Esophagus squamous epithelium (tissue), 4 donors: ENCODE measurements at regions not wholly inside any gene's neighbourhood (a gene's known extent, or its start where the extent isn't known, plus 50 kb on each side); places are given as distances from the start of the nearest gene placed in this dataset.

Source experiments
- POLR2A ChIP-seq, 4 donors: fragments of 450-650 bp; IDR thresholded peaks; one replicate each; pipeline ENCODE4 v1.6.1; 2017; ENCODE audit warnings: antibody characterized with exemption in 4 of 4, mild to moderate bottlenecking in 4 of 4, moderate library complexity in 3 of 4
- TF ChIP-seq, protein P1 (sequence below), 6 experiments: fragments of 450-650 bp in 4 of 6; fragments of 200-600 bp in 2 of 6; sonication (generic) in 2 of 6; IDR thresholded peaks; one replicate each; pipeline ENCODE4 v1.5.1; 2016 to 2019; ENCODE audit warnings: antibody characterized with exemption in 6 of 6, mild to moderate bottlenecking in 4 of 6, moderate library complexity in 4 of 6

DNA sequence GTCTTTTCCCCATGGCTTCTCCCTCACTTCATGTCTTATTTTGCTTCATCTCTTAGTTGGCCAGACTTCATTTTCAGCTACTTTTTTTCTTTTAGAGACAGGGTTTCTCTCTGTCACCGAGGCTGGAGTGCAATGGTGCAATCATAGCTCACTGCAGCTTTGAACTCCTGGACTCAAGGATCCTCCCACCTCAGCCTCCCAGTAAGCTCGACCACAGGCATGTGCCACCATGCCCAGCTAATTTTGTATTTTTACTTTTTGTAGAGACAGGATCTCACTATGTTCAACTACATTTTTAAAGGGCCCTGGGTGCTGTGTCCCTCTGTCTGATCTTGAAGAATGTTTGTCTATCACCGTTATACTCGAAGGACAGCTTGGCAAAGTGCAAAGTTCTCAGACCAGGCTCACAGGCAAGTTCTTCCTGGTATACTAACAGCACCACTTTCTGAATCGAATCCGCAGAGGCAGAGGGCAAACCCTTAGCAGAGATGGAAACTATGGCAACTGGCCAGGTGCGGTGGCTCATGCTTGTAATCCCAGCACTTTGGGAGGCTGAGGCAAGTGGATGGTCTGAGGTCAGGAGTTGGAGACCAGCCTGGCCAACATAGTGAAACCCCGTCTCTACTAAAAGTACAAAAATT is 60.9 kb downstream of the SOWAHC start:
- no peak for TF ChIP-seq POLR2A (IDR thresholded peaks at IDR 0.05)
- TF ChIP-seq, protein P1, sequence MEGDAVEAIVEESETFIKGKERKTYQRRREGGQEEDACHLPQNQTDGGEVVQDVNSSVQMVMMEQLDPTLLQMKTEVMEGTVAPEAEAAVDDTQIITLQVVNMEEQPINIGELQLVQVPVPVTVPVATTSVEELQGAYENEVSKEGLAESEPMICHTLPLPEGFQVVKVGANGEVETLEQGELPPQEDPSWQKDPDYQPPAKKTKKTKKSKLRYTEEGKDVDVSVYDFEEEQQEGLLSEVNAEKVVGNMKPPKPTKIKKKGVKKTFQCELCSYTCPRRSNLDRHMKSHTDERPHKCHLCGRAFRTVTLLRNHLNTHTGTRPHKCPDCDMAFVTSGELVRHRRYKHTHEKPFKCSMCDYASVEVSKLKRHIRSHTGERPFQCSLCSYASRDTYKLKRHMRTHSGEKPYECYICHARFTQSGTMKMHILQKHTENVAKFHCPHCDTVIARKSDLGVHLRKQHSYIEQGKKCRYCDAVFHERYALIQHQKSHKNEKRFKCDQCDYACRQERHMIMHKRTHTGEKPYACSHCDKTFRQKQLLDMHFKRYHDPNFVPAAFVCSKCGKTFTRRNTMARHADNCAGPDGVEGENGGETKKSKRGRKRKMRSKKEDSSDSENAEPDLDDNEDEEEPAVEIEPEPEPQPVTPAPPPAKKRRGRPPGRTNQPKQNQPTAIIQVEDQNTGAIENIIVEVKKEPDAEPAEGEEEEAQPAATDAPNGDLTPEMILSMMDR (IDR thresholded peaks at IDR 0.05) = no peak
